ENCODE measurements at regions not wholly inside any gene's neighbourhood (a gene's known extent, or its start where the extent isn't known, plus 50 kb on each side); places are given as distances from the start of the nearest gene placed in this dataset.
A peak's percentile ranks its signal among the peaks of the same experiment; 100 is the strongest.

DNA sequence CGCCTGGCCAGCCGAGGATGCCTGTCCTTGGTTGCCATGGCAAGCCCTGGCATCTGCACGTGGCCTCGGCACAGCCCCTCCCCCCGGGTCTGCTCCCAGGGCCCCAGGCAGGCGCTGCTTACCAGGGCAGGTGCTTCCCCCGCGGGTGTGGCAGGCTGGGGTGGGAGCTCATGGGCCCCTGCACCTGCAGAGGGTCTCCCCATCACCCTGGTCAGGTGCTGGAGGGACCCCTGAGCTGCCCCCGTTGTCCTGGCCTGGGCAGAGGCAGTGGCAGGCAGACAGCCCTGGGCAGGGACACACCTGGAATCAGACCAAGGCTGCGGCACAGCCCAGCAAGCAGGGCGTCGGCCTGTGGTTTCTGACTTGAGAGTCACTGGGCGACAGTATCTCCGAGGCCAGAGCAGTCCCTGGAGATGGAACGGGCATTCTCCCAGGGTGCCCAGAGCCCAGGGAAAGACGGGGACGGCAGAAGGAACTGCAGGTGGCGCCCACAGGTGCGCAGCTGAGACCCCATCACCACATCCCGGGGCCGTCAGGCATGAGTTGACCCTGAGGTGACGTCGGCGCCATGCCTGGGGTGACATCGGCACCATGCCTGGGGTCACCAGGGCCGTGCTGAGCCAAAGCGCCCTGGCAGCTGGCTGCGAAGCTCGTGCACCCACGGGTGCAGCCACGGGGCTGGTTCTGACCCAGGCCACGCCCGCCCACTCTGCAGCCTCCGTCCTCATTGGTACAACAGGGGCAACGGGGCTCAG, 56.1 kb upstream of the FBRSL1 start:
- DNase-seq (ENCODE audit: low spot score), result no peak
- no peak for TF ChIP-seq CTCF (IDR thresholded peaks at IDR 0.05; ENCODE audit: extremely low read depth, insufficient read depth, missing control alignments)
- in situ Hi-C loops (cut with MboI; ENCODE audit: low pct_unique_long_range_greater_than_20kb, low sequenced_read_pairs, unreplicated experiment), result no loop called here

GRCh38 chr12:132432721-132433577, 57.0 kb upstream of the FBRSL1 start:
- no peak for TF ChIP-seq CTCF (IDR thresholded peaks at IDR 0.05; ENCODE audit: extremely low read depth, insufficient read depth, missing control alignments)
- DNase-seq (ENCODE audit: low spot score), result no peak
- in situ Hi-C loops (cut with MboI; ENCODE audit: low pct_unique_long_range_greater_than_20kb, low sequenced_read_pairs, unreplicated experiment), result no loop called here

GRCh38 chr12:132432126-132432705, 57.7 kb upstream of the FBRSL1 start:
- in situ Hi-C loops (cut with MboI; ENCODE audit: low pct_unique_long_range_greater_than_20kb, low sequenced_read_pairs, unreplicated experiment), result no loop called here

DNA sequence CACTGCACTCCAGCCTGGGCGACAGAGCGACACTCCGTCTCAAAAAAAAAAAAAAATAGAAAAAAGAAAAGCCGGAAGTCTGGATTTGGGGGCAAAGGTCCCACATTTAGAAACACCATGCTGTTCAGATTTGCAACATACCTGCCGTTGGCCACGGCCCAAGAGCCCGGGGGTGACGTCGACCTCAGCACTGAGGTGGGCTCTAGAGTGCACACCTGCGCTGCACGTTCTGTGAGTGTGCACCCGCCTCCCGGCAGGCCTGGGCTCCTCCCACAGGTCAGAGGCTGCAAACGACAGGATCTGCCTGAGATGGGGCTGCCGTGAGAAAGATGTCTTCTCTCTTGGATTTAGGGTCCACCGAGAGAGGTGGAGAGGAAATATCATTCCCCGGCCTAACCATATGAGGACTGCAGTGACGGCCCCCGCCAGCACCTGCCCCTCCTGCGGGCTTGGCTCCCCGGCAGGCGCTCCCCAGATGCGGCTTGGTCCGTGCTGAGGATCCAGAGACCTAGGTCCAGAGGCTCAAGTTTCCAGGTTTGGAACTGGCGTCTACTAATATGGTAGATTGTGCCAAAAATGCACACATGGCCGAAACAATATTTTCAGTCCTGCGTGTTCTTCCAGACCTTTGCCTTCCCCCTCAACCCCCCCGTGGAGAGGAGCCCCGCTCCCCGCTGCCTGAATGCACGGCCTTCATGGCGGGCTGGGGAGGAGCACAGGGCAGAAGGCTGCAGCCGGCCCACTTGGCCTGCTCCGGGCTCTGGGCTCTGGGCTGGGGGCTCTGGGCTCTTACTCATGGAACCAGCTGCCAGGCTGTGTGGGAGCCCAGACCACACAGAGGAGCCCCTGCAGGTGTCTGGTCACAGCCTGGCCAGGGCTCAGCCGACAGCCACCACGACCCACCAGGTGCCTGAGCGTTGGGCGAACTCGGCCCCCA, 58.8 kb upstream of the FBRSL1 start:
- no peak for TF ChIP-seq CTCF (IDR thresholded peaks at IDR 0.05; ENCODE audit: extremely low read depth, insufficient read depth, missing control alignments)
- no peak for DNase-seq (ENCODE audit: low spot score)
- in situ Hi-C loops (cut with MboI; ENCODE audit: low pct_unique_long_range_greater_than_20kb, low sequenced_read_pairs, unreplicated experiment), result no loop called here

More at GRCh38 chr12:132432126-132432705, 57.7 kb upstream of the FBRSL1 start:
- TF ChIP-seq CTCF (IDR thresholded peaks at IDR 0.05; ENCODE audit: extremely low read depth, insufficient read depth, missing control alignments), result no peak
- DNase-seq (ENCODE audit: low spot score), result no peak

GRCh38 chr12:132429946-132430643, 59.9 kb upstream of the FBRSL1 start:
- peak; percentile 82 for DNase-seq (ENCODE audit: low spot score)

More at GRCh38 chr12:132429946-132430643, 59.9 kb upstream of the FBRSL1 start:
- in situ Hi-C loops (cut with MboI; ENCODE audit: low pct_unique_long_range_greater_than_20kb, low sequenced_read_pairs, unreplicated experiment), result no loop called here
- TF ChIP-seq CTCF (IDR thresholded peaks at IDR 0.05; ENCODE audit: extremely low read depth, insufficient read depth, missing control alignments), result no peak
